PFSK-1 (cell line): ENCODE measurements at regions not wholly inside any gene's neighbourhood (a gene's known extent, or its start where the extent isn't known, plus 50 kb on each side); places are given as distances from the start of the nearest gene placed in this dataset.

Experiments used
- FOXP2 ChIP-seq: optimal IDR thresholded peaks from 2 replicates; pipeline ENCODE3; 2011; ENCODE audit warnings: borderline replicate concordance, control low read depth, inconsistent platforms; ENCODE audit not compliant: insufficient read depth; ENCODE audit errors: extremely low read length, extremely low read depth
- POLR2AphosphoS5 ChIP-seq: IDR thresholded peaks from 2 replicates; pipeline ENCODE4 v1.6.1; 2012; ENCODE audit warnings: low read depth, mild to moderate bottlenecking, control low read depth, low read length, moderate library complexity
- REST ChIP-seq, 2 experiments: IDR thresholded peaks; 2 replicates each; pipeline versions ENCODE4 v1.6.1 to v1.8.0; 2011 to 2012; ENCODE audit warnings: low read depth in 2 of 2, low read length in 2 of 2, control low read depth in 1 of 2, inconsistent platforms in 1 of 2, mild to moderate bottlenecking in 1 of 2, moderate library complexity in 1 of 2; ENCODE audit not compliant: insufficient read depth in 1 of 2
- SIN3A ChIP-seq: IDR thresholded peaks from 2 replicates; pipeline ENCODE4 v1.6.1; 2012; ENCODE audit warnings: mild to moderate bottlenecking, low read length, moderate library complexity, borderline replicate concordance; ENCODE audit not compliant: insufficient read depth
- TAF1 ChIP-seq: IDR thresholded peaks from 2 replicates; pipeline ENCODE4 v1.6.1; 2012; ENCODE audit warnings: low read length, control low read depth, borderline replicate concordance; ENCODE audit not compliant: insufficient read depth

GRCh38 chr2:166727095-166727494 lies 161.2 kb upstream of the XIRP2 start:
- no peak for TF ChIP-seq TAF1
- TF ChIP-seq REST (IDR thresholded peaks at IDR 0.05; ENCODE audit: insufficient read depth in 1 of 2, low read depth in 2 of 2, low read length in 2 of 2), result no peak
- TF ChIP-seq POLR2AphosphoS5, result no peak

- TF ChIP-seq TAF1 (no peak), SIN3A (no peak), POLR2AphosphoS5 (no peak), FOXP2 (no peak)
Measured at GRCh38 chr2:166725927-166726924, 162.1 kb upstream of the XIRP2 start.

GRCh38 chr2:166716968-166717367 lies 171.3 kb upstream of the XIRP2 start:
- TF ChIP-seq SIN3A, result no peak

- TF ChIP-seq SIN3A, result no peak
- no peak for TF ChIP-seq TAF1
- no peak for TF ChIP-seq POLR2AphosphoS5
- TF ChIP-seq FOXP2, result no peak
- no peak for TF ChIP-seq REST (IDR thresholded peaks at IDR 0.05; ENCODE audit: insufficient read depth in 1 of 2, low read depth in 2 of 2, low read length in 2 of 2)
Measured at GRCh38 chr2:166700079-166700478, 188.2 kb upstream of the XIRP2 start.

GRCh38 chr2:166695154-166695553 lies 193.1 kb upstream of the XIRP2 start:
- no peak for TF ChIP-seq FOXP2
- no peak for TF ChIP-seq SIN3A
- no peak for TF ChIP-seq REST (IDR thresholded peaks at IDR 0.05; ENCODE audit: insufficient read depth in 1 of 2, low read depth in 2 of 2, low read length in 2 of 2)

GRCh38 chr2:166677996-166678395 lies 183.9 kb upstream of the SCN7A start:
- TF ChIP-seq TAF1, result no peak

- TF ChIP-seq REST (IDR thresholded peaks at IDR 0.05; ENCODE audit: insufficient read depth in 1 of 2, low read depth in 2 of 2, low read length in 2 of 2) (no peak), FOXP2 (no peak), SIN3A (no peak), POLR2AphosphoS5 (no peak), TAF1 (no peak)
Measured at GRCh38 chr2:166676716-166677115, 182.7 kb upstream of the SCN7A start.
